ENCODE measurements at regions not wholly inside any gene's neighbourhood (a gene's known extent, or its start where the extent isn't known, plus 50 kb on each side); places are given as distances from the start of the nearest gene placed in this dataset.

GRCh38 chrX:33968611-33969010, 163.5 kb downstream of the FAM47A start:
- TF ChIP-seq CTCF (IDR thresholded peaks at IDR 0.05) (no peak), EZH2 (IDR thresholded peaks at IDR 0.05; ENCODE audit: borderline replicate concordance, insufficient read depth, low read depth, low read length, poor library complexity, severe bottlenecking) (no peak)
